ENCODE measurements at regions not wholly inside any gene's neighbourhood (a gene's known extent, or its start where the extent isn't known, plus 50 kb on each side); places are given as distances from the start of the nearest gene placed in this dataset.

DNA sequence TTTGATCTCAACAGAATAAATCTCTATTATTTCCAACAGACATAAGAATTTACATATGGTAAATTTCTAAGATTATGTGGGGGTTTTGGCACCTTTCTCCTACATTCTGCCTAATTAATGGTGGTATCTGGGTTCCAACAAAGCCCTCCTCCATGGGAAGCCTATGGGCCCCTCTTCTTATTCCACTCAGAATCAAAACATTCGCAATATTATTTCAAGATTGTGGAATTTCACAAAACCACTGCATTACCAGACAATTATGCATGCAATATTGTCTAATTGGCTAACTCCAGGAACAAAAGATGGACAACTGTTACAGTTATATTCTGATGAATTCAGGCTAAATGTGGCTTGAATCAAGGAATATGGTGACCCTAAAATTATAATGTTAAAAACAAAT lies 434.0 kb downstream of the NFIB start:
- no peak for TF ChIP-seq CTCF (IDR thresholded peaks at IDR 0.05)
- no peak for TF ChIP-seq POLR2A (IDR thresholded peaks at IDR 0.05)

Data from gastroesophageal sphincter (tissue), 3 donors.